MG63 (cell line): ENCODE measurements at regions not wholly inside any gene's neighbourhood (a gene's known extent, or its start where the extent isn't known, plus 50 kb on each side); places are given as distances from the start of the nearest gene placed in this dataset.

Experiments
- DNase-seq: peaks from one replicate; pipeline ENCODE4 v3.0.0-alpha.2; 2020
- H3K27me3 ChIP-seq: fragments of 250-450 bp; sonication (Bioruptor Pico); 2 replicates; pipeline ENCODE4 v1.5.1; 2020; ENCODE audit warnings: mild to moderate bottlenecking, moderate library complexity
- H3K36me3 ChIP-seq: fragments of 250-450 bp; sonication (Bioruptor Pico); 2 replicates; pipeline ENCODE4 v1.5.1; 2020; ENCODE audit warnings: mild to moderate bottlenecking, moderate library complexity
- H3K4me3 ChIP-seq: fragments of 250-450 bp; sonication (Bioruptor Pico); 2 replicates; pipeline ENCODE4 v1.5.1; 2020; ENCODE audit warnings: mild to moderate bottlenecking, moderate library complexity
- H3K9me3 ChIP-seq: fragments of 250-450 bp; sonication (Bioruptor Pico); 2 replicates; pipeline ENCODE4 v1.5.1; 2020; ENCODE audit warnings: mild to moderate bottlenecking, moderate library complexity

GRCh38 chr7:145978769-145979168 is 137.8 kb upstream of the CNTNAP2 start:
- Histone ChIP-seq H3K9me3 (no peaks in the 10 kb centered on the region), H3K27me3 (no peaks in the 10 kb centered on the region), H3K4me3 (no peak overlapping the region), H3K36me3 (no peaks in the 10 kb centered on the region)
- no peak for DNase-seq

- H3K4me3 ChIP-seq: no peak overlapping the region
- no peaks in the 10 kb centered on the region for H3K36me3 ChIP-seq
- H3K27me3 ChIP-seq: no peaks in the 10 kb centered on the region
- H3K9me3 ChIP-seq: no peaks in the 10 kb centered on the region; the same call in 1 of the 2 replicates
- no peak for DNase-seq
Observed at GRCh38 chr7:145959981-145960380, 156.6 kb upstream of the CNTNAP2 start.

- H3K9me3 ChIP-seq: no peaks in the 10 kb centered on the region
- H3K27me3 ChIP-seq: no peaks in the 10 kb centered on the region
- no peak for DNase-seq
- H3K36me3 ChIP-seq: no peaks in the 10 kb centered on the region
- no peak overlapping the region for H3K4me3 ChIP-seq
Observed at GRCh38 chr7:145957160-145957890, 159.3 kb upstream of the CNTNAP2 start.

- H3K4me3 ChIP-seq: no peak overlapping the region
- H3K36me3 ChIP-seq: no peaks in the 10 kb centered on the region
- no peak for DNase-seq
- H3K9me3 ChIP-seq: no peaks in the 10 kb centered on the region
- H3K27me3 ChIP-seq: no peaks in the 10 kb centered on the region
Observed at GRCh38 chr7:145951566-145951965, 165.0 kb upstream of the CNTNAP2 start.

- no peak overlapping the region for H3K4me3 ChIP-seq
- no peak for DNase-seq
- no peaks in the 10 kb centered on the region for H3K36me3 ChIP-seq
- H3K9me3 ChIP-seq: no peaks in the 10 kb centered on the region
- no peaks in the 10 kb centered on the region for H3K27me3 ChIP-seq
Observed at GRCh38 chr7:145928937-145929336, 187.7 kb upstream of the CNTNAP2 start.

- no peak for DNase-seq
- Histone ChIP-seq H3K36me3 (no peaks in the 10 kb centered on the region), H3K4me3 (no peak overlapping the region), H3K27me3 (no peaks in the 10 kb centered on the region), H3K9me3 (peaks cover 2% of the 10 kb centered on the region)
Observed at GRCh38 chr7:145919712-145920111, 196.9 kb upstream of the CNTNAP2 start.

GRCh38 chr7:145916776-145917175 is 199.8 kb upstream of the CNTNAP2 start:
- Histone ChIP-seq H3K4me3 (no peak overlapping the region), H3K36me3 (no peaks in the 10 kb centered on the region), H3K9me3 (peaks cover 2% of the 10 kb centered on the region), H3K27me3 (no peaks in the 10 kb centered on the region)
- DNase-seq: no peak

GRCh38 chr7:145915679-145916078 is 200.9 kb upstream of the CNTNAP2 start:
- Histone ChIP-seq H3K9me3 (peaks cover 2% of the 10 kb centered on the region), H3K4me3 (no peak overlapping the region), H3K36me3 (no peaks in the 10 kb centered on the region), H3K27me3 (no peaks in the 10 kb centered on the region)
- no peak for DNase-seq

GRCh38 chr7:145909991-145910513 is 206.5 kb upstream of the CNTNAP2 start:
- Histone ChIP-seq H3K4me3 (no peak overlapping the region), H3K36me3 (no peaks in the 10 kb centered on the region), H3K27me3 (no peaks in the 10 kb centered on the region), H3K9me3 (no peaks in the 10 kb centered on the region)
- DNase-seq: no peak

- no peak for DNase-seq
- H3K27me3 ChIP-seq: no peaks in the 10 kb centered on the region
- H3K4me3 ChIP-seq: no peak overlapping the region
- no peaks in the 10 kb centered on the region for H3K9me3 ChIP-seq
- no peaks in the 10 kb centered on the region for H3K36me3 ChIP-seq
Observed at GRCh38 chr7:145903658-145904057, 212.9 kb upstream of the CNTNAP2 start.

GRCh38 chr7:145902123-145902522 is 214.5 kb upstream of the CNTNAP2 start:
- Histone ChIP-seq H3K27me3 (no peaks in the 10 kb centered on the region), H3K4me3 (no peak overlapping the region), H3K9me3 (no peaks in the 10 kb centered on the region), H3K36me3 (no peaks in the 10 kb centered on the region)
- DNase-seq: no peak

- no peaks in the 10 kb centered on the region for H3K9me3 ChIP-seq
- no peaks in the 10 kb centered on the region for H3K36me3 ChIP-seq
- no peaks in the 10 kb centered on the region for H3K27me3 ChIP-seq
- DNase-seq: no peak
- no peak overlapping the region for H3K4me3 ChIP-seq
Observed at GRCh38 chr7:145899938-145900337, 216.7 kb upstream of the CNTNAP2 start.

GRCh38 chr7:145893925-145894535 is 222.6 kb upstream of the CNTNAP2 start:
- H3K4me3 ChIP-seq: no peak overlapping the region
- no peaks in the 10 kb centered on the region for H3K9me3 ChIP-seq
- H3K27me3 ChIP-seq: no peaks in the 10 kb centered on the region
- H3K36me3 ChIP-seq: no peaks in the 10 kb centered on the region
- DNase-seq: no peak

- Histone ChIP-seq H3K36me3 (no peaks in the 10 kb centered on the region), H3K9me3 (no peaks in the 10 kb centered on the region), H3K27me3 (no peaks in the 10 kb centered on the region), H3K4me3 (no peak overlapping the region)
- DNase-seq: no peak
Observed at GRCh38 chr7:145884716-145885514, 231.7 kb upstream of the CNTNAP2 start.

GRCh38 chr7:145876376-145876775 is 240.2 kb upstream of the CNTNAP2 start:
- Histone ChIP-seq H3K27me3 (no peaks in the 10 kb centered on the region), H3K4me3 (no peak overlapping the region), H3K36me3 (no peaks in the 10 kb centered on the region), H3K9me3 (no peaks in the 10 kb centered on the region)
- no peak for DNase-seq

GRCh38 chr7:145875267-145875666 is 241.3 kb upstream of the CNTNAP2 start:
- no peak for DNase-seq
- Histone ChIP-seq H3K27me3 (no peaks in the 10 kb centered on the region), H3K4me3 (no peak overlapping the region), H3K36me3 (no peaks in the 10 kb centered on the region), H3K9me3 (no peaks in the 10 kb centered on the region)

GRCh38 chr7:145868935-145869334 is 247.7 kb upstream of the CNTNAP2 start:
- no peaks in the 10 kb centered on the region for H3K27me3 ChIP-seq
- no peak overlapping the region for H3K4me3 ChIP-seq
- H3K9me3 ChIP-seq: no peaks in the 10 kb centered on the region
- H3K36me3 ChIP-seq: no peaks in the 10 kb centered on the region
- DNase-seq: no peak
